WTC11 (cell line): ENCODE measurements at regions not wholly inside any gene's neighbourhood (a gene's known extent, or its start where the extent isn't known, plus 50 kb on each side); places are given as distances from the start of the nearest gene placed in this dataset.
A peak's percentile ranks its signal among the peaks of the same experiment; 100 is the strongest.

Source experiments
- ATAC-seq: fragments of 200-7000 bp; cut with Tn5 transposase; 2 replicates; pipeline ENCODE4 v1.10.0; 2021; ENCODE audit warnings: mild to moderate bottlenecking, moderate library complexity
- CTCF ChIA-PET: fragments of 300-600 bp; sonication (Branson Sonifier 250); formaldehyde crosslinking; loops from one replicate; lab custom pipeline; 2021; ENCODE audit warnings: antibody characterized with exemption; lab: Charles Lee
- POLR2A ChIA-PET: fragments of 350-600 bp; sonication (Branson Sonifier 250); formaldehyde crosslinking; loops from one replicate; lab custom pipeline; 2021; ENCODE audit warnings: antibody characterized with exemption; lab: Charles Lee
- DNase-seq: peaks from one replicate; pipeline ENCODE4 v3.0.0; 2021; ENCODE audit warnings: low spot score
- H3K27ac Mint-ChIP-seq: 2 replicates; pipeline ENCODE4 v1.8.0; 2021; ENCODE audit warnings: mixed read lengths
- H3K27me3 Mint-ChIP-seq: 2 replicates; pipeline ENCODE4 v1.8.0; 2021; ENCODE audit warnings: low read depth, mild to moderate bottlenecking, moderate library complexity, mixed read lengths
- H3K36me3 Mint-ChIP-seq: 2 replicates; pipeline ENCODE4 v1.8.0; 2021; ENCODE audit warnings: mixed read lengths
- H3K4me1 Mint-ChIP-seq: 2 replicates; pipeline ENCODE4 v1.8.0; 2022; ENCODE audit warnings: mixed read lengths
- H3K4me3 Mint-ChIP-seq: 2 replicates; pipeline ENCODE4 v1.8.0; 2021; ENCODE audit warnings: mild to moderate bottlenecking, moderate library complexity, mixed read lengths
- H3K9me3 Mint-ChIP-seq: 2 replicates; pipeline ENCODE4 v1.8.0; 2021; ENCODE audit warnings: mixed read lengths
- AFF4 ChIP-seq: sonication (generic); formaldehyde crosslinking; IDR thresholded peaks from 2 replicates; pipeline ENCODE4 v1.8.1; 2023; ENCODE audit warnings: mild to moderate bottlenecking, missing genetic modification reagents, borderline replicate concordance
- CREM ChIP-seq: sonication (generic); formaldehyde crosslinking; IDR thresholded peaks from 2 replicates; pipeline ENCODE4 v1.8.1; 2022; ENCODE audit warnings: mild to moderate bottlenecking, missing genetic modification reagents, moderate library complexity
- CTCF ChIP-seq: fragments of 200-600 bp; IDR thresholded peaks from 2 replicates; pipeline ENCODE4 v1.8.0; 2022; ENCODE audit warnings: antibody characterized with exemption
- ELF4 ChIP-seq: sonication (generic); formaldehyde crosslinking; IDR thresholded peaks from 2 replicates; pipeline ENCODE4 v1.8.1; 2022; ENCODE audit warnings: low read depth, mild to moderate bottlenecking, moderate library complexity, missing genetic modification reagents
- EMX1 ChIP-seq: fragments of 250-450 bp; sonication (Bioruptor Pico); IDR thresholded peaks from 2 replicates; pipeline ENCODE4 v1.8.0; 2021; ENCODE audit warnings: mild to moderate bottlenecking
- FOXP1 ChIP-seq: sonication (generic); formaldehyde crosslinking; IDR thresholded peaks from 2 replicates; pipeline ENCODE4 v1.8.0; 2022; ENCODE audit warnings: missing genetic modification reagents, mild to moderate bottlenecking, moderate library complexity, borderline replicate concordance
- FOXP4 ChIP-seq: sonication (generic); formaldehyde crosslinking; IDR thresholded peaks from 2 replicates; pipeline ENCODE4 v1.8.0; 2022; ENCODE audit warnings: mild to moderate bottlenecking, missing genetic modification reagents
- GABPB1 ChIP-seq: sonication (generic); formaldehyde crosslinking; IDR thresholded peaks from 2 replicates; pipeline ENCODE4 v1.8.1; 2023; ENCODE audit warnings: mild to moderate bottlenecking, missing genetic modification reagents
- GRHL2 ChIP-seq: fragments of 250-450 bp; sonication (Bioruptor Pico); IDR thresholded peaks from 2 replicates; pipeline ENCODE4 v1.8.0; 2022; ENCODE audit warnings: mild to moderate bottlenecking, moderate library complexity; ENCODE audit not compliant: insufficient replicate concordance, severe bottlenecking
- GTF2I ChIP-seq: fragments of 250-450 bp; sonication (Bioruptor Pico); conservative IDR thresholded peaks from 2 replicates; pipeline ENCODE4 v1.4.0; 2021; ENCODE audit warnings: mild to moderate bottlenecking
- IRF1 ChIP-seq: sonication (generic); formaldehyde crosslinking; IDR thresholded peaks from 2 replicates; pipeline ENCODE4 v1.8.0; 2023; ENCODE audit warnings: missing genetic modification reagents
- KAT7 ChIP-seq: sonication (generic); formaldehyde crosslinking; IDR thresholded peaks from 2 replicates; pipeline ENCODE4 v1.8.1; 2023; ENCODE audit warnings: missing genetic modification reagents, mild to moderate bottlenecking, borderline replicate concordance
- RORB ChIP-seq: fragments of 250-450 bp; sonication (Bioruptor Pico); IDR thresholded peaks from 2 replicates; pipeline ENCODE4 v1.9.0; 2021; ENCODE audit warnings: mild to moderate bottlenecking
- TEAD1 ChIP-seq: sonication (generic); formaldehyde crosslinking; IDR thresholded peaks from 2 replicates; pipeline ENCODE4 v1.8.0; 2022; ENCODE audit warnings: mild to moderate bottlenecking, missing genetic modification reagents
- TF ChIP-seq, protein P1 (sequence below): sonication (generic); formaldehyde crosslinking; IDR thresholded peaks from 2 replicates; pipeline ENCODE4 v1.8.1; 2023; ENCODE audit warnings: mild to moderate bottlenecking, missing genetic modification reagents, moderate library complexity
- TF ChIP-seq, protein P2 (sequence below): sonication (generic); formaldehyde crosslinking; IDR thresholded peaks from 2 replicates; pipeline ENCODE4 v1.8.1; 2022; ENCODE audit warnings: low read depth, mild to moderate bottlenecking, moderate library complexity, missing genetic modification reagents, borderline replicate concordance
- TF ChIP-seq, protein P3 (sequence below): sonication (generic); formaldehyde crosslinking; IDR thresholded peaks from 2 replicates; pipeline ENCODE4 v1.8.1; 2023; ENCODE audit warnings: mild to moderate bottlenecking, missing genetic modification reagents, moderate library complexity

GRCh38 chr13:100860866-100861265 is 186.3 kb upstream of the TMTC4 start (continued):
- TF ChIP-seq, protein P1, sequence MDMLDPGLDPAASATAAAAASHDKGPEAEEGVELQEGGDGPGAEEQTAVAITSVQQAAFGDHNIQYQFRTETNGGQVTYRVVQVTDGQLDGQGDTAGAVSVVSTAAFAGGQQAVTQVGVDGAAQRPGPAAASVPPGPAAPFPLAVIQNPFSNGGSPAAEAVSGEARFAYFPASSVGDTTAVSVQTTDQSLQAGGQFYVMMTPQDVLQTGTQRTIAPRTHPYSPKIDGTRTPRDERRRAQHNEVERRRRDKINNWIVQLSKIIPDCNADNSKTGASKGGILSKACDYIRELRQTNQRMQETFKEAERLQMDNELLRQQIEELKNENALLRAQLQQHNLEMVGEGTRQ = no peak
- TF ChIP-seq, protein P2, sequence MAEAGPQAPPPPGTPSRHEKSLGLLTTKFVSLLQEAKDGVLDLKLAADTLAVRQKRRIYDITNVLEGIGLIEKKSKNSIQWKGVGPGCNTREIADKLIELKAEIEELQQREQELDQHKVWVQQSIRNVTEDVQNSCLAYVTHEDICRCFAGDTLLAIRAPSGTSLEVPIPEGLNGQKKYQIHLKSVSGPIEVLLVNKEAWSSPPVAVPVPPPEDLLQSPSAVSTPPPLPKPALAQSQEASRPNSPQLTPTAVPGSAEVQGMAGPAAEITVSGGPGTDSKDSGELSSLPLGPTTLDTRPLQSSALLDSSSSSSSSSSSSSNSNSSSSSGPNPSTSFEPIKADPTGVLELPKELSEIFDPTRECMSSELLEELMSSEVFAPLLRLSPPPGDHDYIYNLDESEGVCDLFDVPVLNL = no peak

GRCh38 chr13:100859861-100860260 is 185.3 kb upstream of the TMTC4 start:
- peaks cover 3% of the 10 kb centered on the region for H3K9me3 Mint-ChIP-seq
- H3K4me3 Mint-ChIP-seq = no peak overlapping the region
- ChIA-PET CTCF (no interaction called here), POLR2A (no interaction called here)
- no peak for TF ChIP-seq IRF1
- no peak for TF ChIP-seq CTCF
- no peak for TF ChIP-seq GABPB1
- no peak for TF ChIP-seq EMX1 (CRISPR knock-in tag)
- no peak for TF ChIP-seq TEAD1 (CRISPR knock-in tag)
- H3K27ac Mint-ChIP-seq = no peak overlapping the region
- DNase-seq (no peak), ATAC-seq (no peak)
- peaks cover 2% of the 10 kb centered on the region; the same call in 1 of the 2 replicates for H3K36me3 Mint-ChIP-seq
- H3K27me3 Mint-ChIP-seq = no peaks in the 10 kb centered on the region
- H3K4me1 Mint-ChIP-seq = no peaks in the 10 kb centered on the region; the same call in none of the 2 replicates

DNA sequence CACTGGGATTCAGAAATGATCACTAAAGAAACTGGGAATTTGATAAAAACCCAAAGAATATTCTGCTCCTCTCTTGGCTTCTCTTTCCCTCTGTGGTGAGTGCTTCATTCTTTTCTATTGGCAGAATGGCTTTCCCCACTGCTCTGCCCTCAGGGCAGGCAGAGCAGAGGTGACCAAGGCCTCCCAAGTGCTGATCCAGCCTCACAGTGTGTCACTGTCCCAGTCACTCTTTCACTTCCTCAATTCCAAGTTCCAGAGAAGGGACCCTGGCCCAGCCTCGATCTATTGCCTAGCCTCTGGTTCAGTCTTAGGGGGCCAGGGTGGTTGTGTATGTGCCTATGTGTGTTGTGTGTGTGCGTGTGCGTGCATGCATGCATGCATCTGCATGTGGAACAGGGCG is 180.6 kb upstream of the TMTC4 start:
- Mint-ChIP-seq H3K4me3 (no peak overlapping the region), H3K4me1 (peaks cover 17% of the 10 kb centered on the region), H3K36me3 (no peaks in the 10 kb centered on the region), H3K27me3 (no peaks in the 10 kb centered on the region), H3K27ac (no peak overlapping the region), H3K9me3 (peaks cover under 1% of the 10 kb centered on the region)
- TF ChIP-seq FOXP1 = no peak
- POLR2A ChIA-PET = no interaction called here
- DNase-seq (no peak), ATAC-seq (no peak)
- CTCF ChIA-PET = no interaction called here

GRCh38 chr13:100854006-100854405 is 179.4 kb upstream of the TMTC4 start:
- Mint-ChIP-seq H3K9me3 (peaks cover 12% of the 10 kb centered on the region), H3K27ac (no peak overlapping the region), H3K4me3 (no peak overlapping the region), H3K4me1 (peaks cover 17% of the 10 kb centered on the region), H3K27me3 (no peaks in the 10 kb centered on the region), H3K36me3 (0 out of 2 replicates have a peak, but pooled peaks cover 2% of the 10 kb centered on the region)
- ChIA-PET POLR2A (no interaction called here), CTCF (interaction anchor here (0.9 kb wide), 1 partner anchor 26 kb away, joined by 3 read pairs; no protein-coding TSS in a partner anchor)
- peak; percentile 56 for DNase-seq
- TF ChIP-seq ELF4 (CRISPR knock-in tag) = no peak
- ATAC-seq = peak; percentile 91

DNA sequence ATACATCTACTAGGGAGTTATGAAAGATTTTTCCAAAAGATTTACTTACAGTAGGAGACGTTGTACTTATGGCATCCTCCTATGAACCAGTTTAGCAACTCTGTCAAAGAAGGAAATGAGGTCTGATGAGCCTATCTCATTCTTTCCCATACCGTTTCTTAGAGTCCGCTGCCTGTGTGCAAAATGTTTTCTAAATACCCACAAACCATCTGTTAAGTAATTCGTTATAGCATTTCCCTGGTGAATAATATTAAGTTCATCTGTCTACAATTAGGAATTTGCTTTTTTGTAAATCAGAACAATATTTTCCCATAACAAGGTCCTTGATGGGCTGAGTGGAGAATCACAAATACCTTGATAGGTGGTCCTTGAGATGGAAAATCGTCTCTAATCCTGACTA is 178.8 kb upstream of the TMTC4 start:
- DNase-seq (no peak), ATAC-seq (no peak)
- H3K4me1 Mint-ChIP-seq = peaks cover 17% of the 10 kb centered on the region
- peak overlapping the region; percentile 16; the same call in 1 of the 2 replicates for H3K27ac Mint-ChIP-seq
- CTCF ChIA-PET = no interaction called here
- no peaks in the 10 kb centered on the region for H3K27me3 Mint-ChIP-seq
- H3K36me3 Mint-ChIP-seq = 0 out of 2 replicates have a peak, but pooled peaks cover 2% of the 10 kb centered on the region
- peaks cover 16% of the 10 kb centered on the region for H3K9me3 Mint-ChIP-seq
- H3K4me3 Mint-ChIP-seq = no peak overlapping the region
- POLR2A ChIA-PET = no interaction called here
- TF ChIP-seq AFF4 (CRISPR knock-in tag) = no peak
- no peak for TF ChIP-seq KAT7 (CRISPR knock-in tag)
- no peak for TF ChIP-seq RORB (CRISPR knock-in tag)
- TF ChIP-seq EMX1 (CRISPR knock-in tag) = no peak
- no peak for TF ChIP-seq GTF2I (CRISPR knock-in tag)
- TF ChIP-seq, protein P3, sequence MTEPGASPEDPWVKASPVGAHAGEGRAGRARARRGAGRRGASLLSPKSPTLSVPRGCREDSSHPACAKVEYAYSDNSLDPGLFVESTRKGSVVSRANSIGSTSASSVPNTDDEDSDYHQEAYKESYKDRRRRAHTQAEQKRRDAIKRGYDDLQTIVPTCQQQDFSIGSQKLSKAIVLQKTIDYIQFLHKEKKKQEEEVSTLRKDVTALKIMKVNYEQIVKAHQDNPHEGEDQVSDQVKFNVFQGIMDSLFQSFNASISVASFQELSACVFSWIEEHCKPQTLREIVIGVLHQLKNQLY (CRISPR knock-in tag) = no peak
- TF ChIP-seq CREM (CRISPR knock-in tag) = no peak
- no peak for TF ChIP-seq FOXP4 (CRISPR knock-in tag)
- no peak for TF ChIP-seq GRHL2 (CRISPR knock-in tag)
